ENCODE measurements at regions not wholly inside any gene's neighbourhood (a gene's known extent, or its start where the extent isn't known, plus 50 kb on each side); places are given as distances from the start of the nearest gene placed in this dataset.

- Mint-ChIP-seq H3K27me3 (peaks cover 71% of the 10 kb centered on the region), H3K4me3 (ENCODE audit: low read depth) (no peak overlapping the region), H3K9me3 (ENCODE audit: low read depth) (peaks cover 4% of the 10 kb centered on the region), H3K27ac (no peak overlapping the region), H3K36me3 (ENCODE audit: insufficient read depth) (no peaks in the 10 kb centered on the region), H3K4me1 (ENCODE audit: low read depth) (peaks cover 6% of the 10 kb centered on the region)
- DNase-seq (ENCODE audit: low spot score, unreplicated experiment) = no peak
- TF ChIP-seq CTCF (IDR thresholded peaks at IDR 0.05; ENCODE audit: unreplicated experiment) = no peak
Measured at GRCh38 chr2:120981443-120981842, 245.8 kb downstream of the GLI2 start.

- H3K36me3 Mint-ChIP-seq (ENCODE audit: insufficient read depth) = no peaks in the 10 kb centered on the region
- TF ChIP-seq CTCF (IDR thresholded peaks at IDR 0.05; ENCODE audit: unreplicated experiment) = no peak
- no peak overlapping the region for H3K27ac Mint-ChIP-seq
- peaks cover 4% of the 10 kb centered on the region for H3K9me3 Mint-ChIP-seq (ENCODE audit: low read depth)
- H3K4me3 Mint-ChIP-seq (ENCODE audit: low read depth) = no peak overlapping the region
- no peaks in the 10 kb centered on the region for H3K4me1 Mint-ChIP-seq (ENCODE audit: low read depth)
- H3K27me3 Mint-ChIP-seq = peaks cover 72% of the 10 kb centered on the region
- no peak for DNase-seq (ENCODE audit: low spot score, unreplicated experiment)
Measured at GRCh38 chr2:120982598-120982997, 246.9 kb downstream of the GLI2 start.

- peaks cover 71% of the 10 kb centered on the region for H3K27me3 Mint-ChIP-seq
- no peak for DNase-seq (ENCODE audit: low spot score, unreplicated experiment)
- no peak for TF ChIP-seq CTCF (IDR thresholded peaks at IDR 0.05; ENCODE audit: unreplicated experiment)
- H3K36me3 Mint-ChIP-seq (ENCODE audit: insufficient read depth) = no peaks in the 10 kb centered on the region
- no peaks in the 10 kb centered on the region for H3K4me1 Mint-ChIP-seq (ENCODE audit: low read depth)
- H3K27ac Mint-ChIP-seq = no peak overlapping the region
- no peak overlapping the region for H3K4me3 Mint-ChIP-seq (ENCODE audit: low read depth)
- H3K9me3 Mint-ChIP-seq (ENCODE audit: low read depth) = peaks cover 4% of the 10 kb centered on the region
Measured at GRCh38 chr2:120983344-120983743, 247.7 kb downstream of the GLI2 start.

GRCh38 chr2:120984046-120984445, 248.4 kb downstream of the GLI2 start:
- Mint-ChIP-seq H3K9me3 (ENCODE audit: low read depth) (peaks cover 4% of the 10 kb centered on the region), H3K27me3 (peaks cover 68% of the 10 kb centered on the region), H3K36me3 (ENCODE audit: insufficient read depth) (no peaks in the 10 kb centered on the region), H3K4me1 (ENCODE audit: low read depth) (no peaks in the 10 kb centered on the region), H3K4me3 (ENCODE audit: low read depth) (no peak overlapping the region), H3K27ac (no peak overlapping the region)
- TF ChIP-seq CTCF (IDR thresholded peaks at IDR 0.05; ENCODE audit: unreplicated experiment) = no peak
- DNase-seq (ENCODE audit: low spot score, unreplicated experiment) = no peak

GRCh38 chr2:120984452-120985173, 248.9 kb downstream of the GLI2 start:
- Mint-ChIP-seq H3K27ac (no peak overlapping the region), H3K36me3 (ENCODE audit: insufficient read depth) (no peaks in the 10 kb centered on the region), H3K9me3 (ENCODE audit: low read depth) (peaks cover 4% of the 10 kb centered on the region), H3K27me3 (peaks cover 63% of the 10 kb centered on the region), H3K4me3 (ENCODE audit: low read depth) (no peak overlapping the region), H3K4me1 (ENCODE audit: low read depth) (no peaks in the 10 kb centered on the region)
- no peak for TF ChIP-seq CTCF (IDR thresholded peaks at IDR 0.05; ENCODE audit: unreplicated experiment)
- no peak for DNase-seq (ENCODE audit: low spot score, unreplicated experiment)
